Activated T-helper 1 cell treated with anti-CD3 and anti-CD28 coated beads, Interleukin-2, amount 50 U/mL, for 16 hours (primary cell): ENCODE measurements at regions not wholly inside any gene's neighbourhood (a gene's known extent, or its start where the extent isn't known, plus 50 kb on each side); places are given as distances from the start of the nearest gene placed in this dataset.

Experiments
- DNase-seq, 2 donors: peaks; one replicate each; pipeline ENCODE4 v3.0.0-alpha.2; 2020; ENCODE audit warnings: low read depth in 1 of 2, low spot score in 1 of 2

GRCh38 chr2:9137379-9138150, 69.0 kb upstream of the ASAP2 start:
- DNase-seq, result no peak

- no peak for DNase-seq
Observed at GRCh38 chr2:9135822-9136558, 70.6 kb upstream of the ASAP2 start.

- no peak for DNase-seq
Observed at GRCh38 chr2:9127316-9127715, 79.3 kb upstream of the ASAP2 start.

- DNase-seq, result no peak
Observed at GRCh38 chr2:9126540-9126939, 80.1 kb upstream of the ASAP2 start.

GRCh38 chr2:9124231-9124741, 82.3 kb upstream of the ASAP2 start:
- no peak for DNase-seq

GRCh38 chr2:9123069-9123468, 83.5 kb upstream of the ASAP2 start:
- no peak for DNase-seq

- DNase-seq, result no peak
Observed at GRCh38 chr2:9122367-9122766, 84.2 kb upstream of the ASAP2 start.

- no peak for DNase-seq
Observed at GRCh38 chr2:9118383-9118960, 88.1 kb upstream of the ASAP2 start.

GRCh38 chr2:9115229-9115628, 91.4 kb upstream of the ASAP2 start:
- no peak for DNase-seq

- DNase-seq, result no peak
Observed at GRCh38 chr2:9114458-9114857, 92.2 kb upstream of the ASAP2 start.

- DNase-seq, result no peak
Observed at GRCh38 chr2:9113916-9114315, 92.7 kb upstream of the ASAP2 start.

- DNase-seq, result no peak
Observed at GRCh38 chr2:9113262-9113661, 93.3 kb upstream of the ASAP2 start.

GRCh38 chr2:9112079-9112721, 94.4 kb upstream of the ASAP2 start:
- no peak for DNase-seq

GRCh38 chr2:9110893-9111569, 95.6 kb upstream of the ASAP2 start:
- no peak for DNase-seq

- DNase-seq, result no peak
Observed at GRCh38 chr2:9110346-9110884, 96.2 kb upstream of the ASAP2 start.

- DNase-seq, result no peak
Observed at GRCh38 chr2:9109871-9110270, 96.7 kb upstream of the ASAP2 start.

- DNase-seq, result no peak
Observed at GRCh38 chr2:9108210-9108967, 98.2 kb upstream of the ASAP2 start.

- DNase-seq, result no peak
Observed at GRCh38 chr2:9107168-9108025, 99.2 kb upstream of the ASAP2 start.
